GM13976 (cell line): ENCODE measurements at regions not wholly inside any gene's neighbourhood (a gene's known extent, or its start where the extent isn't known, plus 50 kb on each side); places are given as distances from the start of the nearest gene placed in this dataset.

Experiments
- DNase-seq: peaks from one replicate; pipeline ENCODE4 v3.0.0; 2012; ENCODE audit warnings: low spot score
- in situ Hi-C: fragments of 300-500 bp; cut with MboI; formaldehyde crosslinking; loops from one replicate; pipeline ENCODE4 v1.12.0; 2022; ENCODE audit warnings: low sequenced_read_pairs, mixed read lengths, inconsistent platforms; ENCODE audit not compliant: unreplicated experiment
- TF ChIP-seq, protein P1 (sequence below): IDR thresholded peaks from 2 replicates; pipeline ENCODE4 v1.5.1; 2012; ENCODE audit warnings: borderline replicate concordance, mild to moderate bottlenecking; ENCODE audit not compliant: insufficient read depth; ENCODE audit errors: extremely low read depth, missing control alignments, control extremely low read depth

DNA sequence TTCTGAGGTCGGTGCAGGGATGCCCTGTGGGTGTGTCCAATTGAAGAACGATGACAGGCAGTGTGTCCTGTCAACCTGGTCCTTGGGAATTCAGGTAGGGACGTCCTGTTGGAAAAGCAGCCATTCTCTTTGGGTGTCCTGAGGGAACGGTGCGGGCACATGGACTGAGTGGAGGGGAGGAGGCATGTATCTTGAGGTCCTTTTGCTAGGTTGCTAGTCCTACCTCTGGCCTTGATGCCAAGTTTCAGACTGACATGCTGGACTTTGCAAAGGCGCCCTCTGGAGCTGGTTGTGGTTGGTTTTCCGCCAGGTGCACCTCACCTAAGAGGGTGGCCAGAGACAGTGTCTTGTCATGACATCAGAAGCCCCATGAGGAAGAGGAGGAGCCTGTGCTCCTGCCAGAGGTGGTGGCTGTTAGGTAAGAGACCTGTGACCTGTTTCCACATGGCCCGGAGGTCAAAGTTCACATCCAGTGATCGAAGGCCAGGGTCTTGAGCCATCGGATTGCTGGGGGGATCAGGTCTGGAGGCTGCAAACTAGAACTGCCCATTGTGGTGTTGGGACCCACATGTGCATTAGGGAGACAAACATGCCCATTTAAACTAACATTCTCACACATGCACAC lies 106.3 kb downstream of the SNRPN start:
- no peak for DNase-seq
- in situ Hi-C loops, result no loop called here
- TF ChIP-seq, protein P1, sequence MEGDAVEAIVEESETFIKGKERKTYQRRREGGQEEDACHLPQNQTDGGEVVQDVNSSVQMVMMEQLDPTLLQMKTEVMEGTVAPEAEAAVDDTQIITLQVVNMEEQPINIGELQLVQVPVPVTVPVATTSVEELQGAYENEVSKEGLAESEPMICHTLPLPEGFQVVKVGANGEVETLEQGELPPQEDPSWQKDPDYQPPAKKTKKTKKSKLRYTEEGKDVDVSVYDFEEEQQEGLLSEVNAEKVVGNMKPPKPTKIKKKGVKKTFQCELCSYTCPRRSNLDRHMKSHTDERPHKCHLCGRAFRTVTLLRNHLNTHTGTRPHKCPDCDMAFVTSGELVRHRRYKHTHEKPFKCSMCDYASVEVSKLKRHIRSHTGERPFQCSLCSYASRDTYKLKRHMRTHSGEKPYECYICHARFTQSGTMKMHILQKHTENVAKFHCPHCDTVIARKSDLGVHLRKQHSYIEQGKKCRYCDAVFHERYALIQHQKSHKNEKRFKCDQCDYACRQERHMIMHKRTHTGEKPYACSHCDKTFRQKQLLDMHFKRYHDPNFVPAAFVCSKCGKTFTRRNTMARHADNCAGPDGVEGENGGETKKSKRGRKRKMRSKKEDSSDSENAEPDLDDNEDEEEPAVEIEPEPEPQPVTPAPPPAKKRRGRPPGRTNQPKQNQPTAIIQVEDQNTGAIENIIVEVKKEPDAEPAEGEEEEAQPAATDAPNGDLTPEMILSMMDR, result no peak

DNA sequence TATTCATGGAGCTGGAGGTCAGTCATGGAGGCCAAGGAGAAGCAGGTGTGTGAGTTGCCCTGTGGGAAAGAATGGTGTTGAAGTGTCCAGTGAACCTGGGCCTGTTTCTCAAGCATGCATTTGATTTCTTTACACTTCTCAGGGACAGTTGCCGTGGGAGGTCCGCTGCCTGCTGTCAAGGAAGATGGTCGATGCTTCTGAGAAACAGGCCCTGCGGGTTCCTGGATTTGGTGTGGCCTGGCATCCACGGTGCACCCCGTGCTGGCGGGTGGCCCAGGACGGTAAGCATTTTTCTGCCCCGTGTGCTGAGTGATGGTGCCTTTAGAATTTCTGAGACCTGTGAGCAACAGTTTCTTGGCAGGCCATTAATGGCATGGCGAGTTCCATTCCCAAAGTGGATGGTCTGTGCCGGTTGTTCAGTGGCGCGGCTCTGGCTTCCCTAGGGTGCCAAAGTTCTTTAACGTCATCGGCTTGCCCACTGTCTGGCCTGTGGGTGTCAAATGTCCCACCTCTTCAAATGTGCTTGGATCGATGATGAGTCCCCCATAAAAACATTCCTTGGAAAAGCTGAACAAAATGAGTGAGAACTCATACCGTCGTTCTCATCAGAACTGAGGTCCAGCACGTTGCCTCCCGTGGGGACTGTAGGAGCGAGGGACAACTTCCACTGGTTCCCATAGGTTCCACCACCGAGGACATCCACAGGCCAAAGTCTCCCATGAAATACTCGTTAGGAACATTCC lies 107.2 kb downstream of the SNRPN start:
- TF ChIP-seq, protein P1, result no peak
- in situ Hi-C loops, result no loop called here

DNA sequence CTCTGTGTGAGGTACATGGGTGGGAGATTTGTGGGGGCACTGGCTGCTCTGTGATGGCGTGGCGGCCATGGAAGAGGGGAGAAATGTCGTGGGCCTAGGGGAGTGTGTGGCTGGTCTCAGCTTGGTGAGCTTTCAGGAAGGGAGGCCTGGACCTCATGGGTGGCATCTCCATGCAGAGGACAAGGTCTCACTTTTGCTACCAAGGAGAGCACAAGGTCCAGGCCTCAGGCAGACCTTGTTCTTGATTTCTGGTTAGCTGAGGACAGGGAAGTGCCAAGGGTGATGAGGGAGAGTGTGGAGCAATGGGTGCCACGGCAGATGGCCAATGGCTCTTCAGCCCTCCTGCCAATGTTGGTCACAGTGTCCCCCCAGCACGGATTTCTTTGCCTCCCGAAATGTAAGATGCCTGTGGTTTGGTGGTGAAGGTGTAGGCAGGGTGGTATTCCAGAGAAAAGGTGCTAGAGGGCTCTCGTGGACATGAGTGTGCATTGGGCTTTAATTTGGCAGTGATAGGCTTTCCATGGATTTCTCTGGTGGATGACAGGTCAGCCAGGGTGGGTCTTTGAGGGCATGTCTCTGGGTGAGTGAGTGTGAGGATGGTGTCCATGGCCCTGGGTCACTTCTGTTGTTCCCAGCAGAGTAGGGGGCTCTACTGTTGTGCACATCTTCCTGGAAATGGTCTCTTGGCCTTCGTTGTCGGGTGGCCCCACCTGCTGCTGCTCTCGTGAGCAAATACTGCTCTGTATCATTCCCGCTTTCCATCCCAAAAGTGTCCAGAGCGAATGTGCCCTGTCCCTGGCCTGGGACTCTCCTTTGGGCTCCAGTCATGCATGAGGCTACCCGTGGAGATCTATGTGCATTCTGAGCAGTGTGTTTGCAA lies 108.0 kb downstream of the SNRPN start:
- in situ Hi-C loops, result no loop called here
- TF ChIP-seq, protein P1, result no peak
- peak; percentile 7 for DNase-seq

More for the DNA sequence above, 107.2 kb downstream of the SNRPN start:
- DNase-seq, result peak; percentile 4

DNA sequence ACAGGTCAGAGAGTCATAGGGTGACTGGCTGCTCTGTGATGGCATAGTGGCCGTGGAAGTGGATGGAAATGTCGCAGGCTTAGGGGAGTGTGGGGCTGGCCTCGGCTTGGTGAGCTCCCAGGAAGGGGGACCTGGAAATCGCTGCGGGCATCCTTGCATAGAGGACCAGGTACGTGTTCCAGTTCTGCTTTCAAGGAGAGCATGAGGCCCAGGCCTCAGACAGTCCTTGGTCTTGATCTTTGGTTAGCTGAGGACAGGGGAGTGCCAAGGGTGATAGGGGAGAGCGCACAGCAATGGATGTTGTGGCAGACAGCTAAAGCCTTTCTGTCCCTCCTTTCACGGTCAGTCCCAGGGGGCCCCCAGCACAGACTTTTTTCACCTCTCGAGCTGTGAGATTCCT lies 110.5 kb downstream of the SNRPN start:
- in situ Hi-C loops, result no loop called here
- DNase-seq, result peak; percentile 6
- TF ChIP-seq, protein P1, result no peak

DNA sequence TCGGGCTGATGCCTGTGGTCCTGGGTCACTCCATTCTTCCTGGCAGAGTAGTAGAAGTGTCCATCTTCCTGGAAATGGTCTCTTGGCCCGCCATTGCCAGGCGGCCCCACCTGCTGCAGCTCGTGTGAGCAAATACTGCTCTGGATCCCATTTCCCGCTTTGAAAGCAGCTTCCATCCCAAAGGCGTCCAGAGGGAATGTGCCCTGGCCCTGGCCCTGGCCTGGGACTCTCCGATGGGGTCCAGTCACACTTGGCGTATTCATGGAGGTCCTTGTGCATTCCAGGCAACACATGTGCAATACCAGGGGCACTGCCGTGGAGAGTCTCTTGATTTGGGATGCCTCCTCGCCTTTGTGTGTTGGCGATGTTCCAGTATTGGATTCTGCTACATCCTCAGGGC lies 111.1 kb downstream of the SNRPN start:
- in situ Hi-C loops, result no loop called here
- no peak for DNase-seq
- TF ChIP-seq, protein P1, result no peak

DNA sequence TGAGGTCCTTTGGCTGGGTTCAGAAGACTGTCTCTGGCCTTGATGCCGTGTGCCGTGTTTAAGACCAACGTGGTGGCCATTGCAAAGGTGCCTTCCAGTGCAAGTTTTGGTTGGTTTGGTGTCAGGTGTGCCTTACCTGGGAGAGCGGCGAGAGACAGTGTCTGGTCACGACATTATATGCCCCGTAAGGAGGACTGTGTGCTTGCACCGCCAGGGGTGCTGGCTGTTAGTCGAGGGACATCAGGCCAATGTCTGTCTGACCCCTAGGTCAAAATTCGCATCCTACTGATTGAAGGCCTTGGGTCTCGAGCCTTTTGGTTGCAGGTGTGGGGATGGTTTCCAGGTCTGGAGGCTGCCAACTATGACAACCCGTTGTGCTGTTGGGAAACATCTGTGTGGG lies 111.9 kb downstream of the SNRPN start:
- in situ Hi-C loops, result no loop called here
- peak; percentile 7 for DNase-seq
- TF ChIP-seq, protein P1, result no peak
